ENCODE measurements at regions not wholly inside any gene's neighbourhood (a gene's known extent, or its start where the extent isn't known, plus 50 kb on each side); places are given as distances from the start of the nearest gene placed in this dataset.
"Not testable (repeated sequence)": the region's sequence is repeated elsewhere in the genome, so short reads cannot be mapped to it uniquely, and the experiment has no call there.

- Mint-ChIP-seq H3K9me3 (no peaks in the 10 kb centered on the region), H3K36me3 (ENCODE audit: low read depth) (no peaks in the 10 kb centered on the region), H3K4me1 (ENCODE audit: low read depth) (no peaks in the 10 kb centered on the region), H3K27me3 (ENCODE audit: insufficient read depth) (peaks cover 6% of the 10 kb centered on the region), H3K4me3 (no peak overlapping the region), H3K27ac (no peak overlapping the region)
- no peak for DNase-seq
- no peak; the same call in 1 of the 2 replicates for TF ChIP-seq CTCF (IDR thresholded peaks at IDR 0.05)
Observed at GRCh38 chr16:85529489-85530369, 83.4 kb upstream of the GSE1 start.

- Mint-ChIP-seq H3K36me3 (ENCODE audit: low read depth) (no peaks in the 10 kb centered on the region), H3K4me1 (ENCODE audit: low read depth) (no peaks in the 10 kb centered on the region), H3K27ac (no peak overlapping the region), H3K4me3 (no peak overlapping the region), H3K9me3 (no peaks in the 10 kb centered on the region), H3K27me3 (ENCODE audit: insufficient read depth) (peaks cover 6% of the 10 kb centered on the region)
- no peak for DNase-seq
- TF ChIP-seq CTCF (IDR thresholded peaks at IDR 0.05), result no peak
Observed at GRCh38 chr16:85530370-85530739, 82.8 kb upstream of the GSE1 start.

GRCh38 chr16:85531516-85531915 is 81.6 kb upstream of the GSE1 start:
- no peaks in the 10 kb centered on the region for H3K9me3 Mint-ChIP-seq
- 0 out of 2 replicates have a peak, but pooled peaks cover 7% of the 10 kb centered on the region for H3K4me1 Mint-ChIP-seq (ENCODE audit: low read depth)
- no peaks in the 10 kb centered on the region for H3K36me3 Mint-ChIP-seq (ENCODE audit: low read depth)
- no peak for TF ChIP-seq CTCF (IDR thresholded peaks at IDR 0.05)
- no peak overlapping the region for H3K4me3 Mint-ChIP-seq
- H3K27me3 Mint-ChIP-seq (ENCODE audit: insufficient read depth), result peaks cover 6% of the 10 kb centered on the region
- H3K27ac Mint-ChIP-seq, result no peak overlapping the region
- no peak for DNase-seq

- Mint-ChIP-seq H3K4me3 (no peak overlapping the region), H3K36me3 (ENCODE audit: low read depth) (no peaks in the 10 kb centered on the region), H3K27ac (no peak overlapping the region), H3K27me3 (ENCODE audit: insufficient read depth) (peaks cover 6% of the 10 kb centered on the region), H3K9me3 (no peaks in the 10 kb centered on the region), H3K4me1 (ENCODE audit: low read depth) (0 out of 2 replicates have a peak, but pooled peaks cover 7% of the 10 kb centered on the region)
- DNase-seq, result no peak
- TF ChIP-seq CTCF (IDR thresholded peaks at IDR 0.05), result no peak
Observed at GRCh38 chr16:85532147-85532546, 81.0 kb upstream of the GSE1 start.

GRCh38 chr16:85533593-85533992 is 79.5 kb upstream of the GSE1 start:
- not testable (repeated sequence) for H3K27ac Mint-ChIP-seq; H3K4me1 Mint-ChIP-seq (ENCODE audit: low read depth); H3K36me3 Mint-ChIP-seq (ENCODE audit: low read depth)

GRCh38 chr16:85534536-85535351 is 78.4 kb upstream of the GSE1 start:
- Mint-ChIP-seq H3K27me3 (ENCODE audit: insufficient read depth) (peaks cover 4% of the 10 kb centered on the region), H3K9me3 (peaks cover 3% of the 10 kb centered on the region; the same call in 1 of the 2 replicates), H3K27ac (no peak overlapping the region), H3K36me3 (ENCODE audit: low read depth) (peaks cover 10% of the 10 kb centered on the region; the same call in 1 of the 2 replicates), H3K4me1 (ENCODE audit: low read depth) (0 out of 2 replicates have a peak, but pooled peaks cover 7% of the 10 kb centered on the region), H3K4me3 (no peak overlapping the region)
- TF ChIP-seq CTCF (IDR thresholded peaks at IDR 0.05), result no peak
- DNase-seq, result no peak

More at GRCh38 chr16:85533593-85533992, 79.5 kb upstream of the GSE1 start:
- not testable (repeated sequence) for DNase-seq; H3K4me3 Mint-ChIP-seq; H3K27me3 Mint-ChIP-seq (ENCODE audit: insufficient read depth); H3K9me3 Mint-ChIP-seq
